ENCODE measurements at regions not wholly inside any gene's neighbourhood (a gene's known extent, or its start where the extent isn't known, plus 50 kb on each side); places are given as distances from the start of the nearest gene placed in this dataset.

GRCh38 chr1:218025454-218025853 is 259.6 kb upstream of the RRP15 start:
- peak; percentile 81 for DNase-seq

- no peak for DNase-seq
These were observed 257.9 kb upstream of the RRP15 start for GRCh38 chr1:218027152-218027551.

- no peak for DNase-seq
These were observed 254.2 kb upstream of the RRP15 start for GRCh38 chr1:218030846-218031245.

GRCh38 chr1:218031901-218032300 is 253.2 kb upstream of the RRP15 start:
- DNase-seq, result no peak

GRCh38 chr1:218034468-218034867 is 250.6 kb upstream of the RRP15 start:
- DNase-seq, result no peak

- no peak for DNase-seq
These were observed 236.2 kb upstream of the RRP15 start for GRCh38 chr1:218048828-218049420.

GRCh38 chr1:218049641-218050040 is 235.5 kb upstream of the RRP15 start:
- DNase-seq, result no peak

GRCh38 chr1:218058730-218059129 is 226.4 kb upstream of the RRP15 start:
- DNase-seq, result no peak

- DNase-seq, result no peak
These were observed 220.7 kb upstream of the RRP15 start for GRCh38 chr1:218064426-218064825.

GRCh38 chr1:218066332-218066731 is 218.8 kb upstream of the RRP15 start:
- no peak for DNase-seq

- DNase-seq, result no peak
These were observed 216.9 kb upstream of the RRP15 start for GRCh38 chr1:218068241-218068640.

- no peak for DNase-seq
These were observed 215.9 kb upstream of the RRP15 start for GRCh38 chr1:218069180-218069579.

GRCh38 chr1:218073062-218073461 is 212.0 kb upstream of the RRP15 start:
- no peak for DNase-seq

- DNase-seq, result no peak
These were observed 206.2 kb upstream of the RRP15 start for GRCh38 chr1:218078916-218079315.

- no peak for DNase-seq
These were observed 205.7 kb upstream of the RRP15 start for GRCh38 chr1:218079347-218079746.

GRCh38 chr1:218079820-218080219 is 205.3 kb upstream of the RRP15 start:
- DNase-seq, result no peak

GRCh38 chr1:218080863-218081262 is 204.2 kb upstream of the RRP15 start:
- DNase-seq, result no peak

GRCh38 chr1:218081358-218081757 is 203.7 kb upstream of the RRP15 start:
- DNase-seq, result no peak

- DNase-seq, result no peak
These were observed 194.6 kb upstream of the RRP15 start for GRCh38 chr1:218090459-218090858.

GRCh38 chr1:218101409-218101808 is 183.7 kb upstream of the RRP15 start:
- DNase-seq, result no peak

- no peak for DNase-seq
These were observed 177.1 kb upstream of the RRP15 start for GRCh38 chr1:218108034-218108433.

GRCh38 chr1:218112862-218113261 is 172.2 kb upstream of the RRP15 start:
- DNase-seq, result no peak

- DNase-seq, result no peak
These were observed 161.1 kb upstream of the RRP15 start for GRCh38 chr1:218123968-218124367.

- DNase-seq, result no peak
These were observed 149.7 kb upstream of the RRP15 start for GRCh38 chr1:218135371-218135770.

GRCh38 chr1:218139761-218140160 is 145.3 kb upstream of the RRP15 start:
- no peak for DNase-seq

- no peak for DNase-seq
These were observed 128.5 kb upstream of the RRP15 start for GRCh38 chr1:218156595-218156994.
